Endothelial cell of umbilical vein (primary cell): ENCODE measurements at regions not wholly inside any gene's neighbourhood (a gene's known extent, or its start where the extent isn't known, plus 50 kb on each side); places are given as distances from the start of the nearest gene placed in this dataset.

Source experiments
- BruUV-seq: library from RNA; stranded (reverse); fragments of 400-500 nt; replicated peaks from 2 replicates; lab custom pipeline; 2021; lab: Mats Ljungman, UMichigan
- CTCF ChIA-PET: fragments of 300-600, 350-600 bp; sonication (Branson Sonifier 250); formaldehyde crosslinking; loops from one replicate; lab custom pipeline; 2021; ENCODE audit warnings: antibody characterized with exemption, inconsistent platforms; lab: Charles Lee
- POLR2A ChIA-PET: fragments of 300-600, 350-600 bp; sonication (Branson Sonifier 250); formaldehyde crosslinking; loops from one replicate; lab custom pipeline; 2021; ENCODE audit warnings: antibody characterized with exemption, inconsistent platforms; lab: Charles Lee
- DNase-seq: peaks from one replicate; pipeline ENCODE4 v3.0.0-alpha.2; 2011; ENCODE audit warnings: low read depth, low spot score
- FAIRE-seq: peaks from 2 replicates; lab custom pipeline; 2011; peaks lifted over from hg19 to GRCh38; lab: Jason Lieb, UNC
- H2AFZ ChIP-seq: 2 replicates; pipeline ENCODE4 v1.6.0; 2012; ENCODE audit warnings: low read depth, low read length, control low read depth, inconsistent platforms
- H3K27ac ChIP-seq: 2 replicates; pipeline ENCODE4 v1.5.1; 2011; ENCODE audit warnings: low read depth, mild to moderate bottlenecking, control low read depth, low read length, moderate library complexity; ENCODE audit not compliant: insufficient read depth
- H3K27me3 ChIP-seq, 2 experiments: 2 replicates each; pipeline versions ENCODE4 v1.6.0 to v1.6.1; 2011; ENCODE audit warnings: low read length in 2 of 2, mixed read lengths in 1 of 2; ENCODE audit not compliant: control insufficient read depth in 2 of 2, insufficient read depth in 2 of 2
- H3K36me3 ChIP-seq, 2 experiments: 2 replicates in 1 of 2; 3 replicates in 1 of 2; pipeline ENCODE4 v1.5.1; 2011; ENCODE audit warnings: low read length in 2 of 2, mild to moderate bottlenecking in 1 of 2, moderate library complexity in 1 of 2; ENCODE audit not compliant: control insufficient read depth in 2 of 2, insufficient read depth in 2 of 2; ENCODE audit errors: extremely low read depth in 1 of 2
- H3K4me1 ChIP-seq: 3 replicates; pipeline ENCODE4 v1.5.1; 2011; ENCODE audit warnings: mild to moderate bottlenecking, low read length; ENCODE audit not compliant: control insufficient read depth, insufficient read depth; ENCODE audit errors: extremely low read depth
- H3K4me2 ChIP-seq: 2 replicates; pipeline ENCODE4 v1.6.1; 2011; ENCODE audit warnings: low read length, control low read depth, mixed read lengths; ENCODE audit not compliant: insufficient read depth
- H3K4me3 ChIP-seq, 3 experiments: fragments of 200-600 bp in 1 of 3; sonication (generic), shearing (Covaris generic) in 1 of 3; replicated peaks in 1 of 3; 2 replicates each; pipeline ENCODE4 v1.5.1; 2011 to 2016; ENCODE audit warnings: control low read depth in 3 of 3, low read length in 3 of 3, mild to moderate bottlenecking in 2 of 3, inconsistent platforms in 1 of 3, low read depth in 1 of 3, moderate library complexity in 1 of 3; ENCODE audit not compliant: insufficient read depth in 1 of 3
- H3K79me2 ChIP-seq: 2 replicates; pipeline ENCODE4 v1.6.0; 2012; ENCODE audit warnings: low read length, inconsistent platforms; ENCODE audit not compliant: control insufficient read depth, insufficient read depth
- H3K9ac ChIP-seq: replicated peaks from 2 replicates; pipeline ENCODE3; 2011; ENCODE audit warnings: low read length, control low read depth; ENCODE audit not compliant: insufficient read depth; ENCODE audit errors: extremely low read depth
- H3K9me1 ChIP-seq: replicated peaks from 3 replicates; pipeline ENCODE4 v1.6.0; 2011; ENCODE audit warnings: mild to moderate bottlenecking, low read length; ENCODE audit not compliant: control insufficient read depth, insufficient read depth; ENCODE audit errors: extremely low read depth
- H3K9me3 ChIP-seq: replicated peaks from 2 replicates; pipeline ENCODE4 v1.5.1; 2012; ENCODE audit warnings: low read length, inconsistent platforms; ENCODE audit not compliant: control insufficient read depth, insufficient read depth
- H4K20me1 ChIP-seq: replicated peaks from 2 replicates; pipeline ENCODE3; 2011; ENCODE audit warnings: mild to moderate bottlenecking, low read length; ENCODE audit not compliant: control insufficient read depth, insufficient read depth; ENCODE audit errors: extremely low read depth
- CTCF ChIP-seq, 2 donors: IDR thresholded peaks; 1 replicate in 1 of 2; 2 replicates in 1 of 2; pipeline ENCODE4 v1.5.1; 2011; ENCODE audit warnings: low read length in 2 of 2, mild to moderate bottlenecking in 2 of 2, moderate library complexity in 2 of 2, control low read depth in 1 of 2, inconsistent platforms in 1 of 2, low read depth in 1 of 2; ENCODE audit not compliant: insufficient read depth in 1 of 2; ENCODE audit errors: extremely low read depth in 1 of 2
- EZH2 ChIP-seq: IDR thresholded peaks from 2 replicates; pipeline ENCODE4 v1.6.1; 2012; ENCODE audit warnings: borderline replicate concordance, low read depth, mild to moderate bottlenecking, moderate library complexity, low read length, inconsistent platforms; ENCODE audit not compliant: severe bottlenecking
- FOS ChIP-seq: IDR thresholded peaks from 2 replicates; pipeline ENCODE4 v1.6.1; 2011; ENCODE audit warnings: mild to moderate bottlenecking, low read length, moderate library complexity, borderline replicate concordance; ENCODE audit not compliant: insufficient read depth
- GATA2 ChIP-seq: IDR thresholded peaks from 2 replicates; pipeline ENCODE4 v1.7.0; 2011; ENCODE audit warnings: low read depth, mild to moderate bottlenecking, moderate library complexity, mixed read lengths, low read length; ENCODE audit not compliant: insufficient read length, insufficient read depth
- JUN ChIP-seq: IDR thresholded peaks from 2 replicates; pipeline ENCODE4 v1.6.1; 2011; ENCODE audit warnings: borderline replicate concordance, low read depth; ENCODE audit not compliant: insufficient read length, insufficient read depth
- MAX ChIP-seq: IDR thresholded peaks from 2 replicates; pipeline ENCODE4 v1.6.1; 2011; ENCODE audit not compliant: insufficient read depth, insufficient read length
- MYC ChIP-seq: IDR thresholded peaks from one replicate; pipeline ENCODE4 v1.6.1; 2011; ENCODE audit warnings: mild to moderate bottlenecking, low read depth, low read length
- POLR2A ChIP-seq: IDR thresholded peaks from 2 replicates; pipeline ENCODE4 v1.6.1; 2012; ENCODE audit warnings: low read depth, mild to moderate bottlenecking, control low read depth, low read length
- POLR2AphosphoS5 ChIP-seq: IDR thresholded peaks from 2 replicates; pipeline ENCODE4 v1.6.1; 2012; ENCODE audit warnings: low read depth, mild to moderate bottlenecking, control low read depth, low read length, moderate library complexity; ENCODE audit not compliant: insufficient read depth
- dilution Hi-C: fragments of 300-500 bp; cut with MboI; formaldehyde crosslinking; loops from one replicate; pipeline ENCODE4 v1.15.0; 2019; ENCODE audit warnings: low sequenced_read_pairs; ENCODE audit not compliant: extremely low pct_ligation_motif_present
- intact Hi-C: fragments of 100-400 bp; cut with micrococcal nuclease; formaldehyde crosslinking; loops from one replicate; pipeline ENCODE4 v1.10.0; 2022

GRCh38 chr6:167415441-167415961, 90.6 kb downstream of the TTLL2 start:
- ChIA-PET CTCF (no interaction called here), POLR2A (no interaction called here)
- intact Hi-C loops: no loop called here
- Histone ChIP-seq H3K4me2 (no peak overlapping the region), H3K36me3 (no peaks in the 10 kb centered on the region), H3K27ac (no peak overlapping the region), H3K9ac (no peak overlapping the region), H3K4me3 (no peak overlapping the region), H4K20me1 (no peaks in the 10 kb centered on the region), H3K9me3 (no peaks in the 10 kb centered on the region), H2AFZ (no peak overlapping the region), H3K79me2 (no peaks in the 10 kb centered on the region), H3K9me1 (no peaks in the 10 kb centered on the region), H3K4me1 (no peaks in the 10 kb centered on the region), H3K27me3 (no peaks in the 10 kb centered on the region)
- no TSS peak for BruUV-seq
- dilution Hi-C loops: no loop called here
- DNase-seq: no peak
- TF ChIP-seq MYC (no peak), CTCF (IDR thresholded peaks at IDR 0.05; ENCODE audit: extremely low read depth in 1 of 2, insufficient read depth in 1 of 2, low read depth in 1 of 2, low read length in 2 of 2) (no peak), EZH2 (no peak), GATA2 (no peak), FOS (no peak), POLR2A (no peak), POLR2AphosphoS5 (no peak), JUN (no peak), MAX (no peak)
- FAIRE-seq: no peak
